ENCODE measurements at regions not wholly inside any gene's neighbourhood (a gene's known extent, or its start where the extent isn't known, plus 50 kb on each side); places are given as distances from the start of the nearest gene placed in this dataset.

DNA sequence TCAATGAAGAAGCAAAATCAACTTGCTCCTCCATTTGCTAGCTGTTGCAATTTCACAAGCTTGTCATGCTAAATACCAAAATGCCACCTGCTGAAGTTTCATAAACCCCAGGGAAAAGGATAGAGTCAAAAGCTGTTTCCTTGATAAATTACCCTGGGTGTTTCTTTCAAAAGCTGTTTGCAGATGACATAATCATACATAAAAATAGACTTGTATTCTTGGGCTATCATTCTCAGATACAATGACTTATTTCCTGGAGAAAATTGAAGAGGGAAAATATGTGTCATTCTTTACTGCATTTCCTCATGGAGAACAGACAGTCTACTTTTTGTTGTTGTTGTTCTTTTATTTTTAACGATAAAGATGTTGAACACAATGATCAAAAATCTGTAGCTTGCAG is 119.2 kb downstream of the GALC start:
- intact Hi-C loops (cut with micrococcal nuclease; ENCODE audit: unreplicated experiment) = no loop called here
- ChIA-PET CTCF (no interaction called here), POLR2A (ENCODE audit: low non-redundant PET) (no interaction called here)
- H3K9me3 ChIP-seq (ENCODE audit: low read depth, low read length, poor library complexity, severe bottlenecking) = no peaks in the 10 kb centered on the region
- DNase-seq (ENCODE audit: low spot score) = peak; percentile 5
- no peak overlapping the region for H3K4me3 ChIP-seq (ENCODE audit: low read depth, low read length, poor library complexity, severe bottlenecking)
- BruUV-seq (replicated peaks) = no TSS peak
- no peaks in the 10 kb centered on the region for H3K4me1 ChIP-seq (ENCODE audit: insufficient read depth, low read length, poor library complexity, severe bottlenecking)
- H3K27me3 ChIP-seq (replicated peaks; ENCODE audit: insufficient read depth, low read depth, low read length, poor library complexity) = no peaks in the 10 kb centered on the region
- no peak overlapping the region for H3K27ac ChIP-seq (ENCODE audit: low read depth, low read length, poor library complexity, severe bottlenecking)
- TF ChIP-seq EZH2 (IDR thresholded peaks at IDR 0.05; ENCODE audit: borderline replicate concordance, low read depth, low read length, poor library complexity, severe bottlenecking) = no peak
- TF ChIP-seq, protein P1, sequence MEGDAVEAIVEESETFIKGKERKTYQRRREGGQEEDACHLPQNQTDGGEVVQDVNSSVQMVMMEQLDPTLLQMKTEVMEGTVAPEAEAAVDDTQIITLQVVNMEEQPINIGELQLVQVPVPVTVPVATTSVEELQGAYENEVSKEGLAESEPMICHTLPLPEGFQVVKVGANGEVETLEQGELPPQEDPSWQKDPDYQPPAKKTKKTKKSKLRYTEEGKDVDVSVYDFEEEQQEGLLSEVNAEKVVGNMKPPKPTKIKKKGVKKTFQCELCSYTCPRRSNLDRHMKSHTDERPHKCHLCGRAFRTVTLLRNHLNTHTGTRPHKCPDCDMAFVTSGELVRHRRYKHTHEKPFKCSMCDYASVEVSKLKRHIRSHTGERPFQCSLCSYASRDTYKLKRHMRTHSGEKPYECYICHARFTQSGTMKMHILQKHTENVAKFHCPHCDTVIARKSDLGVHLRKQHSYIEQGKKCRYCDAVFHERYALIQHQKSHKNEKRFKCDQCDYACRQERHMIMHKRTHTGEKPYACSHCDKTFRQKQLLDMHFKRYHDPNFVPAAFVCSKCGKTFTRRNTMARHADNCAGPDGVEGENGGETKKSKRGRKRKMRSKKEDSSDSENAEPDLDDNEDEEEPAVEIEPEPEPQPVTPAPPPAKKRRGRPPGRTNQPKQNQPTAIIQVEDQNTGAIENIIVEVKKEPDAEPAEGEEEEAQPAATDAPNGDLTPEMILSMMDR (conservative IDR thresholded peaks at IDR 0.05; ENCODE audit: low read depth, low read length) = no peak
- no peaks in the 10 kb centered on the region for H3K36me3 ChIP-seq (ENCODE audit: insufficient read depth, low read length, poor library complexity, severe bottlenecking)

DNA sequence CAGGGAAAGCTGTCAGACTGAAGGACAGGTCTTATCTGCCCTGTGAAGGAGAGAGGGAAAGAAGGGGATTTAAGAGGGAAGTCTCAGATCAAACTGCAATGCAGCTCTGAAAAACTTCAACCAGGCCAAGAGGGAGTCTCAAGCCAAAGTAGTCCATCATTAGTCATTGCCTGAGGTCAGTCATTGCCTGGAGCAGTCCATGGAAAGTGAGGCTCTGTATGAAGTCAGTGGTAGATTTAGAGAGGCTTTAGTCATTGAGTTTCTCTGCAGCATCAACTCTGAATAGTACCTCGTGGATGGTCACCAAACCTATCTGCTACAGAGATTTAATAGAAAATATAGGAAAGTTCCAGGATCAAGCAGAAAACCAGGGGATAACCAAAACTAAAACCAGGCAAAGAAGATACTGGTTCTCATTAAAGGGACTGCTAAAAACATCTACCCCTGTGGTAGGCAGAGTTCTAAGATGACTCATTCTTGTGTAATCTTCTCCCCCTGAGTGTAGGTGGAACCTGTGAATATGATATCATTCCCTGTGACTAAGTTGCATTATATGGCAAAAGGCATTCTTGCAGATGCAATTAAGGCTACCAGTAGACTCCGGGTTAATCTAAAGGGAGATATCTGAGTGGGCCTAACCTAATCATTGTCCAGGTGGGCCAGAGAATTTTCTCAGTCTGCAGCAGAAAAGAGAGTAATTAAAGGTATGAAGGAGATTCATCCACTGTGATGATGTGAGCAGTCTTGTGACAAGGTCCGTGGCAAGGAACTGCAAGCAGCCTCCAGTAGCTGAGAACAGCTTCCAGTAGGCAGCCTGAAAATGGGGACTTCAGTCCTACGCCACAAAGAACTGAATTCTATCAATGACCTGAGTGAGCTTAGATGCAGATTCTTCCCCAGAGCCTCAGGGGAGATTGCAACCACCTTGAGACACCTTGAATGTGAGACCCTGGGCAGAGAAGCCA is 123.1 kb downstream of the GALC start:
- H3K36me3 ChIP-seq (ENCODE audit: insufficient read depth, low read length, poor library complexity, severe bottlenecking) = no peaks in the 10 kb centered on the region
- POLR2A ChIA-PET (ENCODE audit: low non-redundant PET) = no interaction called here

DNA sequence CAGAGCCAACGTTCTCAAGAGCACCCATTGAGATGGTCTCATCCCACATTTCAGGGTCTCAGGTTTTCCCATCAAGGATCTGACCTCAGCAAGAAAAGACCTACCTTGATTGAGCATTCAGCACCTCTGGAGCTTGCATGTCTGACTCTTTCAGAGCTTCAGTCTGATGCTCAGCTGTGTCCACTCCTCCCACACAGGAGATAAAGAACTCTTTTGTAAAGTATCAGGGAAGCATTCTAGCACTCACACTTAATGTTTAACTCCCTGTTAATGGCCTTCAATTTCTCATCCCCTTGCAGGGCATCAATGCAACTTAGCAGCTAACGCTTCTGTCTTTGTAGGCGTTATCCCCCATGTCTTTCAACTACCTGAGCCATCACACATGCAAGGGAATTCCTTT is 124.1 kb downstream of the GALC start:
- H3K27me3 ChIP-seq (replicated peaks; ENCODE audit: insufficient read depth, low read depth, low read length, poor library complexity) = no peaks in the 10 kb centered on the region
- no peak for TF ChIP-seq EZH2 (IDR thresholded peaks at IDR 0.05; ENCODE audit: borderline replicate concordance, low read depth, low read length, poor library complexity, severe bottlenecking)
- no peaks in the 10 kb centered on the region for H3K36me3 ChIP-seq (ENCODE audit: insufficient read depth, low read length, poor library complexity, severe bottlenecking)
- ChIA-PET POLR2A (ENCODE audit: low non-redundant PET) (no interaction called here), CTCF (no interaction called here)
- no peak for DNase-seq (ENCODE audit: low spot score)
- no peaks in the 10 kb centered on the region for H3K4me1 ChIP-seq (ENCODE audit: insufficient read depth, low read length, poor library complexity, severe bottlenecking)
- H3K4me3 ChIP-seq (ENCODE audit: low read depth, low read length, poor library complexity, severe bottlenecking) = no peak overlapping the region
- no peak overlapping the region for H3K27ac ChIP-seq (ENCODE audit: low read depth, low read length, poor library complexity, severe bottlenecking)
- H3K9me3 ChIP-seq (ENCODE audit: low read depth, low read length, poor library complexity, severe bottlenecking) = no peaks in the 10 kb centered on the region
- BruUV-seq (replicated peaks) = no TSS peak
- intact Hi-C loops (cut with micrococcal nuclease; ENCODE audit: unreplicated experiment) = no loop called here

More for the DNA sequence above, 123.1 kb downstream of the GALC start:
- intact Hi-C loops (cut with micrococcal nuclease; ENCODE audit: unreplicated experiment) = no loop called here
- H3K27me3 ChIP-seq (replicated peaks; ENCODE audit: insufficient read depth, low read depth, low read length, poor library complexity) = no peaks in the 10 kb centered on the region
- H3K9me3 ChIP-seq (ENCODE audit: low read depth, low read length, poor library complexity, severe bottlenecking) = no peaks in the 10 kb centered on the region
- no peak overlapping the region for H3K4me3 ChIP-seq (ENCODE audit: low read depth, low read length, poor library complexity, severe bottlenecking)
- no TSS peak for BruUV-seq (replicated peaks)
- CTCF ChIA-PET = no interaction called here
- no peak for TF ChIP-seq EZH2 (IDR thresholded peaks at IDR 0.05; ENCODE audit: borderline replicate concordance, low read depth, low read length, poor library complexity, severe bottlenecking)
- TF ChIP-seq, protein P1 (conservative IDR thresholded peaks at IDR 0.05; ENCODE audit: low read depth, low read length) = no peak
- peak; percentile 5 for DNase-seq (ENCODE audit: low spot score)
- no peak overlapping the region for H3K27ac ChIP-seq (ENCODE audit: low read depth, low read length, poor library complexity, severe bottlenecking)
- H3K4me1 ChIP-seq (ENCODE audit: insufficient read depth, low read length, poor library complexity, severe bottlenecking) = no peaks in the 10 kb centered on the region
